Stomach (tissue), 8 donors: ENCODE measurements at regions not wholly inside any gene's neighbourhood (a gene's known extent, or its start where the extent isn't known, plus 50 kb on each side); places are given as distances from the start of the nearest gene placed in this dataset.

Experiments
- DNase-seq, 2 donors: peaks; one replicate each; pipeline versions ENCODE4 v3.0.0 to v3.0.0-alpha.2; 2013 to 2019
- H3K27ac ChIP-seq, 5 donors: fragments of 200-600 bp in 4 of 5; sonication (generic) in 4 of 5; one replicate each; pipeline ENCODE4 v1.5.1; 2013 to 2019; ENCODE audit warnings: mild to moderate bottlenecking in 1 of 5, moderate library complexity in 1 of 5
- H3K27me3 ChIP-seq, 3 donors: fragments of 200-600 bp; sonication (generic); one replicate each; pipeline ENCODE4 v1.5.1; 2017 to 2019; ENCODE audit warnings: mixed run types in 1 of 3
- H3K36me3 ChIP-seq, 4 donors: fragments of 200-600 bp; sonication (generic); 1 replicate in 3 of 4; 2 replicates in 1 of 4; pipeline ENCODE4 v1.5.1; 2016 to 2019
- H3K4me1 ChIP-seq, 4 donors: fragments of 200-600 bp; sonication (generic); one replicate each; pipeline ENCODE4 v1.5.1; 2016 to 2019
- H3K4me3 ChIP-seq, 4 donors: fragments of 200-600 bp; sonication (generic) in 3 of 4; one replicate each; pipeline ENCODE4 v1.5.1; 2016 to 2019; ENCODE audit warnings: mild to moderate bottlenecking in 1 of 4
- H3K9me3 ChIP-seq, 4 donors: fragments of 200-600 bp; sonication (generic); one replicate each; pipeline ENCODE4 v1.5.1; 2016 to 2019
- CTCF ChIP-seq, 7 experiments: fragments of 450-650 bp in 4 of 7; fragments of 200-600 bp in 3 of 7; sonication (generic) in 3 of 7; IDR thresholded peaks; one replicate each; pipeline ENCODE4 v1.5.1; 2016 to 2019; ENCODE audit warnings: antibody characterized with exemption in 7 of 7, control low read depth in 2 of 7, mild to moderate bottlenecking in 1 of 7
- EP300 ChIP-seq: sonication (generic); formaldehyde crosslinking; IDR thresholded peaks from one replicate; pipeline ENCODE4 v1.6.1; 2017; ENCODE audit warnings: antibody characterized with exemption
- POLR2A ChIP-seq, 4 donors: fragments of 450-650 bp; IDR thresholded peaks; one replicate each; pipeline ENCODE4 v1.6.1; 2016; ENCODE audit warnings: antibody characterized with exemption in 4 of 4, control low read depth in 2 of 4, mild to moderate bottlenecking in 1 of 4, moderate library complexity in 1 of 4
- POLR2AphosphoS5 ChIP-seq, 3 donors: sonication (generic); formaldehyde crosslinking; IDR thresholded peaks; one replicate each; pipeline ENCODE4 v1.6.1; 2016; ENCODE audit warnings: antibody characterized with exemption in 3 of 3
- WGBS, 5 donors: extraction: QIAGEN DNeasy Blood & Tissue Kit in 3 of 5; methylation state at CpG; one replicate each; pipeline versions ENCODE4 v1.1.5 to v1.1.7; 2013 to 2018; 5-methylcytosine and 5-hydroxymethylcytosine counted together
- intact Hi-C: fragments of 100-400 bp; cut with DNase I; formaldehyde crosslinking; loops from one replicate; pipeline ENCODE4 v1.15.1; 2023; ENCODE audit warnings: low total_unique reads
- donor health status: healthy with polysubstance abuse.
- donor health status: Bipolar disorder and iron deficiency.
- donor health status: healthy.

- H3K9me3 ChIP-seq, result no peaks in the 10 kb centered on the region
- no peak overlapping the region for H3K4me3 ChIP-seq
- no peak overlapping the region for H3K27ac ChIP-seq
- 57 to 79% (median 76%) methylated on average over 4 of the region's 4 CpGs for WGBS, 5 donors
- no peaks in the 10 kb centered on the region for H3K36me3 ChIP-seq
- intact Hi-C loops, result no loop called here
- H3K4me1 ChIP-seq, result no peaks in the 10 kb centered on the region
- DNase-seq, result no peak
- no peaks in the 10 kb centered on the region for H3K27me3 ChIP-seq
- no peak for TF ChIP-seq POLR2AphosphoS5 (IDR thresholded peaks at IDR 0.05)
- no peak for TF ChIP-seq EP300
- TF ChIP-seq CTCF (IDR thresholded peaks at IDR 0.05), result no peak
Measured at GRCh38 chr18:40215979-40216378, 1739.1 kb upstream of the PIK3C3 start.

GRCh38 chr18:40210696-40211095 is 1744.3 kb upstream of the PIK3C3 start:
- Histone ChIP-seq H3K36me3 (no peaks in the 10 kb centered on the region), H3K27me3 (no peaks in the 10 kb centered on the region), H3K27ac (no peak overlapping the region), H3K4me3 (no peak overlapping the region), H3K4me1 (no peaks in the 10 kb centered on the region), H3K9me3 (no peaks in the 10 kb centered on the region)
- no peak for DNase-seq
- TF ChIP-seq CTCF (IDR thresholded peaks at IDR 0.05) (no peak), EP300 (no peak), POLR2AphosphoS5 (IDR thresholded peaks at IDR 0.05) (no peak), POLR2A (IDR thresholded peaks at IDR 0.05) (no peak)
- intact Hi-C loops, result no loop called here
- WGBS, 5 donors, result 72 to 88% (median 86%) methylated on average over 1 of the region's 1 CpG

- TF ChIP-seq CTCF (IDR thresholded peaks at IDR 0.05) (no peak), EP300 (no peak), POLR2A (IDR thresholded peaks at IDR 0.05) (no peak), POLR2AphosphoS5 (IDR thresholded peaks at IDR 0.05) (no peak)
- H3K27ac ChIP-seq, result no peak overlapping the region
- H3K36me3 ChIP-seq, result no peaks in the 10 kb centered on the region
- H3K4me1 ChIP-seq, result no peaks in the 10 kb centered on the region
- DNase-seq, result no peak
- WGBS, 5 donors, result 50 to 91% (median 85%) methylated on average over 2 of the region's 2 CpGs
- no peaks in the 10 kb centered on the region for H3K27me3 ChIP-seq
- no peak overlapping the region for H3K4me3 ChIP-seq
- no peaks in the 10 kb centered on the region for H3K9me3 ChIP-seq
- intact Hi-C loops, result no loop called here
Measured at GRCh38 chr18:40208958-40209357, 1746.1 kb upstream of the PIK3C3 start.

GRCh38 chr18:40197711-40198110 is 1757.3 kb upstream of the PIK3C3 start:
- Histone ChIP-seq H3K4me1 (no peaks in the 10 kb centered on the region), H3K9me3 (peaks cover 0 to 5% (median 0%) of the 10 kb centered on the region in 4 donors), H3K36me3 (no peaks in the 10 kb centered on the region), H3K4me3 (no peak overlapping the region), H3K27me3 (no peaks in the 10 kb centered on the region), H3K27ac (no peak overlapping the region)
- 40 to 64% (median 41%) methylated on average over 3 of the region's 3 CpGs for WGBS, 5 donors
- intact Hi-C loops, result no loop called here
- DNase-seq, result no peak
- TF ChIP-seq POLR2AphosphoS5 (IDR thresholded peaks at IDR 0.05), result no peak
- no peak for TF ChIP-seq EP300
- TF ChIP-seq CTCF (IDR thresholded peaks at IDR 0.05), result no peak
- TF ChIP-seq POLR2A (IDR thresholded peaks at IDR 0.05), result no peak
